Neural cell (in vitro differentiated cells): ENCODE measurements at regions not wholly inside any gene's neighbourhood (a gene's known extent, or its start where the extent isn't known, plus 50 kb on each side); places are given as distances from the start of the nearest gene placed in this dataset.

ENCODE experiments used
- H2AFZ ChIP-seq: fragments of 200-600, 300-800 bp; sonication (generic), shearing (Covaris generic); 2 replicates; pipeline ENCODE4 v1.6.0; 2014; ENCODE audit warnings: low read depth, mild to moderate bottlenecking, antibody characterized with exemption, low read length, moderate library complexity
- H3F3A ChIP-seq: fragments of 200-600 bp; shearing (Covaris generic); 2 replicates; pipeline ENCODE4 v1.6.1; 2016; ENCODE audit warnings: mild to moderate bottlenecking, moderate library complexity, mixed read lengths, antibody characterized with exemption, low read length; ENCODE audit not compliant: insufficient read depth, poor library complexity, severe bottlenecking
- H3K27ac ChIP-seq: fragments of 200-600, 300-800 bp; sonication (generic), shearing (Covaris generic); 2 replicates; pipeline ENCODE4 v1.5.1; 2014; ENCODE audit warnings: mild to moderate bottlenecking, low read length, moderate library complexity
- H3K27me3 ChIP-seq: fragments of 300-800, 200-600 bp; sonication (generic), shearing (Covaris generic); 2 replicates; pipeline ENCODE4 v1.6.0; 2014; ENCODE audit warnings: mild to moderate bottlenecking, low read depth, low read length, moderate library complexity; ENCODE audit not compliant: insufficient read depth
- H3K36me3 ChIP-seq: fragments of 300-800, 200-600 bp; sonication (generic), shearing (Covaris generic); 2 replicates; pipeline ENCODE4 v1.5.1; 2014; ENCODE audit warnings: mild to moderate bottlenecking, antibody characterized with exemption, low read length, moderate library complexity; ENCODE audit not compliant: insufficient read depth
- H3K4me2 ChIP-seq: fragments of 300-800, 200-600 bp; sonication (generic), shearing (Covaris generic); 2 replicates; pipeline ENCODE4 v1.6.0; 2014; ENCODE audit warnings: mild to moderate bottlenecking, low read length
- H3K4me3 ChIP-seq: fragments of 300-800, 200-600 bp; sonication (generic), shearing (Covaris generic); 2 replicates; pipeline ENCODE4 v1.5.1; 2014; ENCODE audit warnings: mild to moderate bottlenecking, low read length, moderate library complexity
- H3K79me2 ChIP-seq: fragments of 200-600 bp; shearing (Covaris generic); replicated peaks from 2 replicates; pipeline ENCODE4 v1.6.0; 2014; ENCODE audit warnings: mild to moderate bottlenecking, low read length, moderate library complexity; ENCODE audit not compliant: insufficient read depth
- H3K9ac ChIP-seq: fragments of 300-800, 200-600 bp; sonication (generic), shearing (Covaris generic); 2 replicates; pipeline ENCODE4 v1.6.1; 2016; ENCODE audit warnings: mild to moderate bottlenecking, low read length, mixed read lengths
- H3K9me2 ChIP-seq: fragments of 200-600 bp; shearing (Covaris generic); 2 replicates; pipeline ENCODE4 v1.6.1; 2016; ENCODE audit warnings: mild to moderate bottlenecking, low read length, mixed read lengths; ENCODE audit not compliant: insufficient read depth
- H3K9me3 ChIP-seq: fragments of 200-600, 300-800 bp; sonication (generic), shearing (Covaris generic); 2 replicates; pipeline ENCODE4 v1.6.1; 2016; ENCODE audit warnings: mild to moderate bottlenecking, mixed run types, low read length, moderate library complexity, mixed read lengths
- H4K20me1 ChIP-seq: fragments of 200-600 bp; shearing (Covaris generic); 2 replicates; pipeline ENCODE4 v1.6.1; 2016; ENCODE audit warnings: mild to moderate bottlenecking, mixed run types; ENCODE audit not compliant: insufficient read depth
- EP300 ChIP-seq: fragments of 450-650 bp; conservative IDR thresholded peaks from 2 replicates; pipeline ENCODE4 v1.6.1; 2014; ENCODE audit warnings: antibody characterized with exemption, mild to moderate bottlenecking, moderate library complexity; ENCODE audit not compliant: poor library complexity, severe bottlenecking
- EZH2 ChIP-seq: fragments of 200-600, 300-800 bp; shearing (Covaris generic), sonication (generic); IDR thresholded peaks from 2 replicates; pipeline ENCODE4 v1.6.1; 2014; ENCODE audit warnings: antibody characterized with exemption, low read length, borderline replicate concordance, mild to moderate bottlenecking; ENCODE audit not compliant: insufficient read depth, poor library complexity, severe bottlenecking
- MXI1 ChIP-seq: fragments of 450-650 bp; conservative IDR thresholded peaks from 2 replicates; pipeline ENCODE4 v1.6.1; 2014; ENCODE audit warnings: antibody characterized with exemption, mild to moderate bottlenecking; ENCODE audit not compliant: poor library complexity, severe bottlenecking
- POLR2AphosphoS5 ChIP-seq: IDR thresholded peaks from 2 replicates; pipeline ENCODE4 v1.6.1; 2012
- RAD21 ChIP-seq: fragments of 450-650 bp; conservative IDR thresholded peaks from 2 replicates; pipeline ENCODE4 v1.6.1; 2014; ENCODE audit warnings: antibody characterized with exemption, mild to moderate bottlenecking, moderate library complexity
- SMC3 ChIP-seq: fragments of 450-650 bp; conservative IDR thresholded peaks from 2 replicates; pipeline ENCODE4 v1.6.1; 2014; ENCODE audit warnings: antibody characterized with exemption, mild to moderate bottlenecking, moderate library complexity; ENCODE audit not compliant: poor library complexity
- TAF1 ChIP-seq: IDR thresholded peaks from 2 replicates; pipeline ENCODE4 v1.6.1; 2012; ENCODE audit warnings: low read depth
- TF ChIP-seq, protein P1 (sequence below): IDR thresholded peaks from 2 replicates; pipeline ENCODE4 v1.6.1; 2012; ENCODE audit warnings: borderline replicate concordance
- TF ChIP-seq, protein P2 (sequence below): fragments of 450-650 bp; IDR thresholded peaks from 2 replicates; pipeline ENCODE4 v1.5.1; 2014; ENCODE audit warnings: antibody characterized with exemption, mild to moderate bottlenecking, moderate library complexity; ENCODE audit not compliant: poor library complexity, severe bottlenecking

- no peaks in the 10 kb centered on the region for H3K27me3 ChIP-seq
- H3K27ac ChIP-seq, result no peak overlapping the region
- H2AFZ ChIP-seq, result no peak overlapping the region
- no peaks in the 10 kb centered on the region for H3K9me2 ChIP-seq
- no peaks in the 10 kb centered on the region for H3K79me2 ChIP-seq
- no peaks in the 10 kb centered on the region for H4K20me1 ChIP-seq
- no peaks in the 10 kb centered on the region for H3F3A ChIP-seq
- no peak overlapping the region for H3K4me3 ChIP-seq
- H3K9ac ChIP-seq, result no peak overlapping the region
- TF ChIP-seq RAD21 (no peak), EP300 (no peak), TAF1 (no peak), SMC3 (no peak), MXI1 (no peak), EZH2 (no peak), POLR2AphosphoS5 (no peak)
- TF ChIP-seq, protein P1, sequence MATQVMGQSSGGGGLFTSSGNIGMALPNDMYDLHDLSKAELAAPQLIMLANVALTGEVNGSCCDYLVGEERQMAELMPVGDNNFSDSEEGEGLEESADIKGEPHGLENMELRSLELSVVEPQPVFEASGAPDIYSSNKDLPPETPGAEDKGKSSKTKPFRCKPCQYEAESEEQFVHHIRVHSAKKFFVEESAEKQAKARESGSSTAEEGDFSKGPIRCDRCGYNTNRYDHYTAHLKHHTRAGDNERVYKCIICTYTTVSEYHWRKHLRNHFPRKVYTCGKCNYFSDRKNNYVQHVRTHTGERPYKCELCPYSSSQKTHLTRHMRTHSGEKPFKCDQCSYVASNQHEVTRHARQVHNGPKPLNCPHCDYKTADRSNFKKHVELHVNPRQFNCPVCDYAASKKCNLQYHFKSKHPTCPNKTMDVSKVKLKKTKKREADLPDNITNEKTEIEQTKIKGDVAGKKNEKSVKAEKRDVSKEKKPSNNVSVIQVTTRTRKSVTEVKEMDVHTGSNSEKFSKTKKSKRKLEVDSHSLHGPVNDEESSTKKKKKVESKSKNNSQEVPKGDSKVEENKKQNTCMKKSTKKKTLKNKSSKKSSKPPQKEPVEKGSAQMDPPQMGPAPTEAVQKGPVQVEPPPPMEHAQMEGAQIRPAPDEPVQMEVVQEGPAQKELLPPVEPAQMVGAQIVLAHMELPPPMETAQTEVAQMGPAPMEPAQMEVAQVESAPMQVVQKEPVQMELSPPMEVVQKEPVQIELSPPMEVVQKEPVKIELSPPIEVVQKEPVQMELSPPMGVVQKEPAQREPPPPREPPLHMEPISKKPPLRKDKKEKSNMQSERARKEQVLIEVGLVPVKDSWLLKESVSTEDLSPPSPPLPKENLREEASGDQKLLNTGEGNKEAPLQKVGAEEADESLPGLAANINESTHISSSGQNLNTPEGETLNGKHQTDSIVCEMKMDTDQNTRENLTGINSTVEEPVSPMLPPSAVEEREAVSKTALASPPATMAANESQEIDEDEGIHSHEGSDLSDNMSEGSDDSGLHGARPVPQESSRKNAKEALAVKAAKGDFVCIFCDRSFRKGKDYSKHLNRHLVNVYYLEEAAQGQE, result no peak
- TF ChIP-seq, protein P2, sequence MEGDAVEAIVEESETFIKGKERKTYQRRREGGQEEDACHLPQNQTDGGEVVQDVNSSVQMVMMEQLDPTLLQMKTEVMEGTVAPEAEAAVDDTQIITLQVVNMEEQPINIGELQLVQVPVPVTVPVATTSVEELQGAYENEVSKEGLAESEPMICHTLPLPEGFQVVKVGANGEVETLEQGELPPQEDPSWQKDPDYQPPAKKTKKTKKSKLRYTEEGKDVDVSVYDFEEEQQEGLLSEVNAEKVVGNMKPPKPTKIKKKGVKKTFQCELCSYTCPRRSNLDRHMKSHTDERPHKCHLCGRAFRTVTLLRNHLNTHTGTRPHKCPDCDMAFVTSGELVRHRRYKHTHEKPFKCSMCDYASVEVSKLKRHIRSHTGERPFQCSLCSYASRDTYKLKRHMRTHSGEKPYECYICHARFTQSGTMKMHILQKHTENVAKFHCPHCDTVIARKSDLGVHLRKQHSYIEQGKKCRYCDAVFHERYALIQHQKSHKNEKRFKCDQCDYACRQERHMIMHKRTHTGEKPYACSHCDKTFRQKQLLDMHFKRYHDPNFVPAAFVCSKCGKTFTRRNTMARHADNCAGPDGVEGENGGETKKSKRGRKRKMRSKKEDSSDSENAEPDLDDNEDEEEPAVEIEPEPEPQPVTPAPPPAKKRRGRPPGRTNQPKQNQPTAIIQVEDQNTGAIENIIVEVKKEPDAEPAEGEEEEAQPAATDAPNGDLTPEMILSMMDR, result no peak
- H3K4me2 ChIP-seq, result no peak overlapping the region
- no peaks in the 10 kb centered on the region for H3K36me3 ChIP-seq
- no peaks in the 10 kb centered on the region for H3K9me3 ChIP-seq
These were observed 67.1 kb upstream of the YWHAQ start for GRCh38 chr2:9697909-9698308.

GRCh38 chr2:9699139-9700108, 68.6 kb upstream of the YWHAQ start:
- Histone ChIP-seq H3K9me3 (no peaks in the 10 kb centered on the region), H3K9ac (no peak overlapping the region), H3K27me3 (no peaks in the 10 kb centered on the region), H3K27ac (no peak overlapping the region), H3K79me2 (no peaks in the 10 kb centered on the region), H2AFZ (no peak overlapping the region), H3K36me3 (no peaks in the 10 kb centered on the region), H4K20me1 (no peaks in the 10 kb centered on the region), H3F3A (no peaks in the 10 kb centered on the region), H3K9me2 (no peaks in the 10 kb centered on the region), H3K4me2 (no peak overlapping the region), H3K4me3 (no peak overlapping the region)
- TF ChIP-seq TAF1 (no peak), MXI1 (no peak)
